RPMI7951 (cell line): ENCODE measurements at regions not wholly inside any gene's neighbourhood (a gene's known extent, or its start where the extent isn't known, plus 50 kb on each side); places are given as distances from the start of the nearest gene placed in this dataset.

Source experiments
- DNase-seq: peaks from one replicate; pipeline ENCODE4 v3.0.0-alpha.2; 2012; ENCODE audit warnings: low read depth

- DNase-seq = no peak
Measured at GRCh38 chr5:124839371-124839998, 93.0 kb upstream of the ZNF608 start.

- peak; percentile 62 for DNase-seq
Measured at GRCh38 chr5:124841829-124842712, 95.6 kb upstream of the ZNF608 start.

- no peak for DNase-seq
Measured at GRCh38 chr5:124842725-124843595, 96.5 kb upstream of the ZNF608 start.

- DNase-seq = no peak
Measured at GRCh38 chr5:124843596-124843899, 97.1 kb upstream of the ZNF608 start.

- DNase-seq = no peak
Measured at GRCh38 chr5:124844371-124844920, 98.0 kb upstream of the ZNF608 start.

- DNase-seq = no peak
Measured at GRCh38 chr5:124847907-124848306, 101.5 kb upstream of the ZNF608 start.

GRCh38 chr5:124849774-124850173, 103.3 kb upstream of the ZNF608 start:
- DNase-seq = no peak

GRCh38 chr5:124856726-124857125, 110.3 kb upstream of the ZNF608 start:
- DNase-seq = no peak

- DNase-seq = no peak
Measured at GRCh38 chr5:124858612-124859011, 112.2 kb upstream of the ZNF608 start.

- DNase-seq = no peak
Measured at GRCh38 chr5:124859027-124859426, 112.6 kb upstream of the ZNF608 start.

- no peak for DNase-seq
Measured at GRCh38 chr5:124859556-124860290, 113.3 kb upstream of the ZNF608 start.

GRCh38 chr5:124860291-124860655, 113.8 kb upstream of the ZNF608 start:
- peak; percentile 79 for DNase-seq

- no peak for DNase-seq
Measured at GRCh38 chr5:124865066-124865465, 118.6 kb upstream of the ZNF608 start.

GRCh38 chr5:124865603-124866354, 119.3 kb upstream of the ZNF608 start:
- DNase-seq = peak; percentile 22

GRCh38 chr5:124866355-124867136, 120.1 kb upstream of the ZNF608 start:
- DNase-seq = peak; percentile 70

GRCh38 chr5:124867137-124867704, 120.8 kb upstream of the ZNF608 start:
- peak; percentile 85 for DNase-seq

GRCh38 chr5:124868676-124869075, 122.2 kb upstream of the ZNF608 start:
- no peak for DNase-seq

- DNase-seq = peak; percentile 30
Measured at GRCh38 chr5:124869426-124870033, 123.1 kb upstream of the ZNF608 start.

- peak; percentile 61 for DNase-seq
Measured at GRCh38 chr5:124870070-124870469, 123.6 kb upstream of the ZNF608 start.
